HG03432 (cell line): ENCODE measurements at regions not wholly inside any gene's neighbourhood (a gene's known extent, or its start where the extent isn't known, plus 50 kb on each side); places are given as distances from the start of the nearest gene placed in this dataset.
A peak's percentile ranks its signal among the peaks of the same experiment; 100 is the strongest.

Experiments used
- ATAC-seq: cut with Tn5 transposase; IDR thresholded peaks from one replicate; pipeline ENCODE4 v1.9.1; 2021; ENCODE audit warnings: mild to moderate bottlenecking, moderate library complexity; ENCODE audit not compliant: unreplicated experiment

DNA sequence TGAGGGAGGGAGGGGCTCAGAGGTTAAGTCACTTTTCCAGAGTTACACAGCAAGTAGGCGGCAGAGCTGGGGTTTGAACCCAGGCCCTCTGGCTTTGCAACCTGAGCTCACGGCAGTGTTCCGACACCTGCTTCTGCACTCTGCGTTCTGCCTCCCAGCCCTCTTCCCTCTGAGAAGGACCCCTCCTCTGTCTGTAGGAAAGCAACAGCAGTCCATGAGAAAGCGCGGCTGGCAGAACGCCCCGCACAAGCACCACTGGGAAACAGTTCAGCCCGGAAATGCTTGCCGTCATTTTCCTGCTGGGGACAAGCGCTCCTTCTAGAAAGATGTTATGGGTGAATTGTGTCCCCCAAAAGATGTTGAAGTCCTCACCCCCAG lies 241.1 kb downstream of the NPHP4 start:
- ATAC-seq: no peak

DNA sequence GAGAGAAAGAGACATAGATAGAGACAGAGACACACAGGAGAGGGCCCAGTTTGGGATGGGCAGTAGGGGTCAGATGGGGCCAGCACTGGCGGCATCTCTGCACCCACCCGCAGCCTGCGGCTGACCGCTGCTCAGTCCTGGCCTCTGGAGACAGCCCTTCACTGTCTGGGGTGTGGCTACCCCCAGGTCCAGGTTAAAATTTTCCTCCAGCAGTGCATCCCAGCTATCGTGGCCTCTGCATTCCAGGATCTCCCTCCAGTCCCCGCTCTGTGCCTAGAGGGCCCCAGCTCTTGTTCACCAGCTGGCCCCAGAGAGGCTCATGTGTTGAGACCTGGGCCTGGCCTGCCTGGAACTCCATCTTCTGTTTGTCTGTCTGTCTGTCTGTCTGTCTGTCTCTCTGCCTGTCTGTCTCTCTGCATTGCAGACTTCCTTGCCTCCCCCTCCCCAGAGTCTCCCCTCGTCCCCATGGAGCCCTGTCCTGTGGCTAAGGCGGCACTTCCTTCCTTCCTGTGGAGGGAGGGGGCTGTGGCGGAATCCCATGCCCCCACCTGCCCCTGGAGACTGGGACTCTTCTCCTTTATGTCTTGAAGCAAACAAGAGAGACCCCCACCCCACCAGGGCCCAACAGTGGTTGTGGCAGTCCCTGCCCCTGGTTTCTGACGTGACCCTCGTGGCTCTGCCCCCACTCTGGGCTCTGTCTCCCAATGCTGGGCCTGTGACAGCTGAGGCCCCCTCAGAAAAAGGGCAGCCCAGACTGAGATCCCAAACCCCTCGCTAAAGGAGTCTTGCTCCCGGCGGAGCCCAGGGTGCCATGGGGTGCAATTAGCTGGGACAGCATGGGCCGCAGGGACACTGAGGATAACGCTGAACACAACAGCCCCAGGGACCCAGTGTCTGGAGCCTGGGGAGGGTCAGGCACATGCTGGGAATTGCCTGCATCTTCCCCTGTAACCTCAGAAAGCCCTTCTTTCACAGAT lies 241.8 kb downstream of the NPHP4 start:
- ATAC-seq: no peak

DNA sequence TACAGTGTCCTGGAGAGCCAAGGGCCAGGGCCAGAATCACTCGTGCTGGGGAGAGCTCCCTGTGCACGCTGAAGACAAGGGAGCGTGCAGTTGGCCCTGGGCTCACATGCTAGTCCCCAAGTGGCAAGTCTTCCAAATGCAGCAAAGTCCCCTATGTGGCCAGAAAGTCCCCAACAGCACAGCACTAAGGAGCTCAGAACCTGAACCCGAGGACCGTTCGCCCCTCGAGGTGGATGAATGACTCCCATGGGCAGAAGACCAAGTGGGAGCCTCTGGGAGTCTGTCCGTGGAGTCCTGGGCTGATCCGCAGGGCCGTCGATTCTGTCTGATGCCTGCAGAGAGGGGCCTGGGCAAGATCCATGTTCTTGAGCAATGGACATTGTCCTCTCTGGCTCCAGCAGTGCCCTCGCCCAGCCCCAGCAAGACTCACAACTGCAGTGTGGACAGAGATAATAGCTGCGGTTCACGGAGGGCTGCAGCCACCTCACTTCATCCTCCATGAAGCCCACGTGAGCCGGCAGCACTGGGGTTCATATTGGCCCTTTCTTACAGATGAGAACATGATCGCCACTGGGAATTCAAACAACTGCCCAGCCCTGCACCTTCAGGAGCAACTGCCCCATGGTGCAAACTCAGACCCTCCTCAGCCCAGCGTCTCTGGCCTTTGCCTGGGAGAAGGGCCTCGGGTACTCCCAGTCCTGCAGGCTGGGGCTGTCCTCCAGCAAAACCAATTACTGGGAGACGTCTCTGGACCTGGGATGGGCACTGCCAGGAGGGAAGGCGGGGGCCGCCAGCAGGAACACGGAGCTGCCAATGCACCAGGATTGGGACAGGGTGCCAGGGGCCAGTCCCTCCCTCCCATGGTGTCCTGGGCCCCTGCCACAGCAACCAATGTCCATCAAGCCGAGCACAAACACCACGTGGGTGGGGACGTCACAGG lies 243.7 kb downstream of the NPHP4 start:
- ATAC-seq: no peak

DNA sequence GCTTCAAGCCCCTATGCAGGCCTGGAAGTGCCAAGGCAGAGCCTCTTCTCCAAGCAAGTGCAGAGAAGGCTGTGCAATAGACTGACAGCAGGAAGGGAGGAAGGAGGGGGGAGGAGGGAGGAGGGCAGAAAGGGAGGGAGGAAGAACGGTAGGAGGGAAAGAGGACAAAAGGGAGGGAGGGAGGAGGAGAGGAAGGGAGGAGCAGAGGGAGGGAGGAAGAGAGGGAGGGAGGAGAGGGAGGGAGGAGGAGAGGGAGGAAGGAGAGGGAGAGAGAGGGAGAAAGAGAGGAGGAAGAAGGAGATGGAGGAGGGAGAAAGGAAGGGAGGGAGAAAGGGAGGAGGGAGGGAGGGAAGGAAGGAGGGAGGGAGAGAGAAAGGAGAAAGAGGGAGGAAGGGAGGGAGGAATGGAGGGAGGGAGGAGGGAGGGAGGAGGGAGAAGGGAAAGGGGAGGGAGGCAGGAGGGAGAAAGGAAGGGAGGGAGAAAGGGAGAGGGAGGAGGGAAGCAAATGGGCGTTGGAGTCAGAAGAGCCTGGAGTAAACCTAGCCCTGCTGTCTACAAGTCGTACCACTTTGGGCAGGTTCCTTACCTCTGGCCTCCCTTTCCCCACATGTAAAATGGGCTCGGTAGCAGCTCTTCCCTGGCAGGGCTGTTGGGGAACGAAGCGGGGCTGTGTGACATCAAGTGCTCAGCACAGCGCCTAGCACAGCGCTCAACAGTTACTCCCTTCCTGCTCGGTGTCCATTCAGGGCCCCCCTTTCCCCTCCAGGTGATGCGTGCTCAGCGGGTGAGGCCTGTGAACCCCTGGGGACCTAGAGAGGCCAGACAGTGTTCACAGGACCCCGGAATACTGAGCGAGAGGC lies 244.6 kb downstream of the NPHP4 start:
- no peak for ATAC-seq

DNA sequence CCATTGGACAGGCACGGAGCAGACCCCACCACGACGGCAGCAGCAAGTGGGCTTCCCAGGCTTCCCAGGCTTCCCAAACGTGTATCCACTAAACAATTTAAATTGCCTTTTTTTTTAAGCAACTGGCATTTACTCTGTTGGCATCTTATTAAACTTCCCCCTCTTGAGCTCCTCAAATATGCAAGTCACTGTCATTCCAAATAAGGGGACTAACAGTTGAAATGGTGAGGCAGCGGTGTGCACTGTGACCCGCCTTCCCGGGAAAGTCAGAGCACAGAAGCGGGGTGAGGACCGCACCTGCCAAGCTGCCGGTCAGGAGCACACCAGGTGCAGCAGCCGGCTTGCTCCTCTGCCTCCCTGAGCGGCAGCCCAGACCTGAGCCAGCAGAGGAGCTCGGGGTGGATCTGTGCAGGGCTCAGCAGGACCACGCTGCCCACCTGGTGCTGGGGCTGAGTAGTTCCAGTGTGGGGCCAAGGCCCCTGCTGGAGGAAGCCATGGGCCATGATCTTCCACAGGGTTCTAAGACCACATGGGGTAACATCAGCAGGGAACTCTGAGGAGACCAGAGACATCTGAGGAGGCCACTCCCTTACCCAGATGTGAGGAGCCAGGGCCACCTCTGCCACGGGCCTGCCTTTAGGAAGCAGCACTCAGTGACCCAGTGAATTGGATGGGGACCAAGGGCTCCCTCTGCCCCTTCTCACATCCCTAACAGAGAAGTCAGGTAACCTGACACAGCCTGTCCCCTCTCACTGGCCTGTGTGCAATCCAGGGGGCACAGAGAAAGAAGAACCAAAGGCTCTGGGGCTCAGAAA lies 245.4 kb downstream of the NPHP4 start:
- ATAC-seq: no peak

DNA sequence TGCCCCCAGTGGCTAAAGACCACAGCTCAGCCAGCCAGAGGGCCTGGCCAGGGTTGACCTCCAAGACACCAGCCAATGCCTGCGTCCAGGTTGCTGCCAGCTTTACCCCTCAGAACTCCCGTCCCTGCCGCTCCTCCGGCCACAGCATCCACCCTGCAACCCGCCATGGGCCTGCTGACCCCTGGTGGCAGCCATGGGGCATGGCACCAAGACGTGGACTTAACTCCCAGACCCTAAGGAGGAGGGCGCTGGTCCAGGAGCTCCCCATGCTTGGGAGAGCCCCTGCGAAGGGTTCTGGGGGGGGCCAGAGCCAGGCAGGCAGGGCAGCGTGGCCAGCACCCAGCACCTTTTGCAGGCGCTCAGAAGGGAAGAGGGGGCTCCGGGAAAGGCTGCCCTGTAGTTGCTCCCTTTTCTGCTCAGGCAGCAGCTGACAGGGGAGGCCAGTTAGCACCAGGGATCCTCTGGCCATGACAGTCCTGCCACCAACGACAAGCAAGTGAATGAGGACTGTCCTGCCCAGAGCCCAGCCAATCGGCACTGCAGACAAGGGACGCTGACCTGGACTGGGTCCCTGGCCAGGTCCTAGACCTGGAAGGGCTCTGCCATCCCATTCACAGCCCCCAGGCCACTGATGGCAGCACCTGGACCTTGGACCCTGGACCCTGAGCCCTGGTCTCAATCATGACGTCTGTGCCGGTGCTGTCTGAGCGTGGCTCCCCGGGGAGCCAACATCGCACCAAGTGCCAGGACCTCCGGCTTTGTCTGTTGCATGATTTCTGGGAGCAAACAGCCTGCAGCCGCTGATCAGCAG lies 246.2 kb downstream of the NPHP4 start:
- ATAC-seq: peak; percentile 67

DNA sequence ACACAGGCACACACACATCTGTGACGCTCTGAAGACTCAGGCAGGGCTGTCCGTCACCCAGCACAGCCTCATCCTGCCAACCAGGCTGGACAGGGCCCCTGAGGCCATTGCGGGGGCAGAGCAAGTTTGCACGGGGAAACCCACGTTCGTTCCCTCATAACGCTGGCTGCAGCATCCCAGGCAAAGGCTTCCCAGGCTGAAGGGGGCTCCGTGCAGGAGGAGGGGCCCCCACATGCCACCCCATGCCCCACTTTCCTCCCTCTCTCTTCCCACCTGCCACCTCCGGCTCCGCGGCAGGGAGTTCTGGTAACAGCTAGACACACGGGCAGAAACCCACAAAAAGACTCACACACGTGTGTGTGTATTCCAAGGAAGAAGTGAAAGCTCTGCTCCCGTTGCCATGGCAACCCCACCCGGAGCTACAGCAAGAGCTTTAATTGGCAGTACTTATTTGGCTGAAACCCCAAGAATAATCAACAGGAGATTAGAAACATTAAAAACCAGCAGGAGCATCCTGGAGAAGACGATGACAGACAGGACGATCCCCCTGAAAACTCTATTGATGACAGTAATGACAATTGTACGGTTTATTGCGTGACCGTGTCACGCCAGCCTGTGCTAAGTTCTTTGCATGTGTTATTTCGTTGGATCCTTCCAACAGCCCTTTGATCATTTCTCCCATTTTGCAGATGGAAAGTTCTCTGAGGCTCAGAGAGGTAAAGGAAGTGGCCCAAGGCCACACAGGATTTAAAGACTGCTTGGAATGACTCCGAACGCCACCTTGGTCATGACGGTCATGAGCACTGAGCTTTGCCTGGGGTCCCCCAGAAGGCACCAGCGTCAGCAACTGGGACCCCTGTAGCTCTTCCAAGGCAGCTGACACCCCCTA lies 247.1 kb downstream of the NPHP4 start:
- no peak for ATAC-seq

DNA sequence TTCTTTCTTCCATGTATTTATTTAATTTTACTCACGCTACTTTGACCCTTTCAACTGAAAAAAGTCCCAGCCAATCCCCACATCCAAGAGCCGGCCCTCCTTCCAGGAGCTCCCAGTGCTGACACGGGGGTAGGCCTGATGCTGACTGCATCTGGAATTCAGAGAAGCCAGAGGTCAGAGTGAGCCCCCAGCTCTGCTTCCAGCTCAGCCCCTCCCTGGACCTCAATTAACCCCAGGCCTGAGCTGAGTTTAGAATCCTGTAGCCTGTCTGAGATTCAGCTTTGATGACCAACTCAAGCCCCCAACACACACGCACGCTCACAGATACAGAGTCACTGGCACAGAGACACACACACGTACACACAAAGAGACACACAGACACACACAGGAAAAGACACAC lies 247.9 kb downstream of the NPHP4 start:
- ATAC-seq: no peak

DNA sequence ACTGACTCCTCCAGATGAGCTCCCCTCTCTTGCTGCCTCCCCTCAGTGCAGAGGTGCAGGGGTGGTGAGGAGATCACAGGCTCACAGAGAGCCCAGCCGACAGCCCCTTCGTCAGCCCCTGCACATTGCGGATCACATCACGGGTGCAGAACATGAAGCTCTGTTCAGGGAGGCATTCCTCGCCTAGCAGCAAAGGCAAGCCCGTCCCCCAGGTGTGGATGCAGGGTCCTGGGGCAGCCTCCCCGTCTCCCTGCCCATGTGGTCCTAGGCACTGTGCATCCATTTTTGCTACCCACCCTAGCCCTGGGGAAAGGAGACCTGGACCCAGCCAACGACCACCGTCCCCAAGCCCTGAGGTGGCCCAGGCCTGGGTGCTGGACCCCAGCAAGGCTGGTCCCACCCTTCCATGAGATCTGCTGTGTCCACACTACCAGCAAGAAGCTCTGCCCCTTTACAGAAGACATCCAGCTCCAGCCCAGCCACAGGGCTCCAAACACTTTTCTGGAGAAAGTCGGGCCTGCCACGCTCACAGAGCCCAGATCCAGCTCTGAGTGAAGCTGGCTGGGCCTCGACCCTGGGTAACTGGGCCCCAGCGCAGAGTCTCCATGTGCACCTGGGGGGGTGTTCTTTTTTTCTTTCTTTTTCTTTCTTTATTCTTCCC lies 248.7 kb downstream of the NPHP4 start:
- no peak for ATAC-seq

DNA sequence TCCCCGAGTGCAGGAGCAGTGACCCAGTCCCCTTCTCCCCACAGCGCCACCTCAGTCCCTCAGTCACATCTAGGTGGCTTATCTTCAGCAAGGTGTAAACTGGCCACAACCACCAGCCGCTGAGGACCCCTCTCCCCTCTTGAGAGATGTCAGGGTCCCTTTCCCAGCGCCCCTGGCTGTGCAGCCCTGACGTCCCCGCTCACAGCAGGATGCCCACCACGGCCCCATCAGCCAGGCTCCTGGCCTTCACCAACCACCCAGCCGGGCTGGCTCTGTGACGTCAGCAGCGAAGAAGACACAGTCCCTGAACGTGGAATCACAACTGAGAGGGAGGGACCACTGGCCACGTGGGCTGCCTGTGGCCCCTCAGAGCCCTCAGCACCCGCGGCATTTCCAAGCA lies 249.4 kb downstream of the NPHP4 start:
- ATAC-seq: no peak

DNA sequence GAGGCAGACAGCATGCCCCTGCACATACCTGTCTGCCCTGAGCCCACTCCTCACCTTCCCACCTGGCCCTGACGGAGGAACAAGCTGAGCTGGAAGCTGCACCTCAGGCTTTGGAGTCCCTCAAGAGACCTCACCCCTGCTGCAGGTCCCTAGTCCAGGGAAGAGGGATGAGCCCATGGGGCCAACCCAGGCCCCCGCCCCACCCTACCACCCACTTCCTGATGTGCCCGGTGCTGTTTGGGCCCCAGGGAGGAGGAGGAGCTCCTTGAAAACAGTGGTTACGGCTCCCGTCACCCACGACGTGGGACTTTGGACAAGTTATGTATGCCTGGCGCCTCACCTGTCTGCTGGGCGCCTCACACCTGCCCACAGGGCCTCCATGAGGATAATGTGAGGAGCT lies 250.2 kb downstream of the NPHP4 start:
- no peak for ATAC-seq

DNA sequence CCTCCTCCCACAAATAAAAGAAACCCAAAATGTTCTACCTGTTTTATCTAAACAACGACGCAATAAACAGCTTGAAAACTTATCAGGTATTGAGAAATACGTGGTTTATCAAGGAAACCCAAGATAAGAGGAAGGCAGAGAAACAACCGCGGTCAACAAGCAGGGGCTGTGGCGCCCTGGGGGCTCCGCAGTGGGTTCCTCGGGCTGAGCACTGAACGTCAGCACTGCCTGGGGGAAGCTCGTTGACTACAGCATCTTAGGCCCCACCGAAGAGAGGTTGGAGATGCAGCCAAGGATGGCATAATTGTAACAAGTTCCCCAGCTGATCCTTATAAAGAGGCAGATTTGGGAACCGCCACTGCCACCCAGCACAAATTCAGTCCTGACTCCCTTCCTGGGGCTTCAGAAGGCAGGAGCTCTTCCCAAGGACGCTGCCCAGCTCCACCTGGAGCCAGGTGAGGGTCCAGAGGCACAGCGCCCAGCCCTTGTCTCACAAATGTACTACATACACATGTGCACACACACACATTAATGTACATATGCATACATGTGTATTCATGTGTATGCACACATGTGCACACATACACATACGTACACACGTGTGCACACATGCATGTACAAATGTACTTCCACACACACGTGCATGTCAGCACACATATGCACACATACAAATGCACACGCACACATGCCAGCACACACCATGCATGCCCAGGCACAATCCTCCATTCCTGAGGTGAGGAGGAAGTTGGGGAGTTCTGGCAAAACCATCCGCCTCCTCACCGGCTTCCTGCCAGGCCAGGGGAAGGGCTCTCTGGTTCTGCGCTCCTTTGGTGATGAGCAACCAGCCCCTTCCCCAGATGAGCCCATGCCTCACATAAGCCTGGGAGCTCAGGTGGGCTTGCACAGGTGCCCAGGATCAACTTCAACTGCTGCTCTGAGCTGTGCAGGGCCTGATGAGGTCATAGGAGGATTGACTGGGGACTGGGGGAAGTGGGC lies 251.1 kb downstream of the NPHP4 start:
- ATAC-seq: no peak

DNA sequence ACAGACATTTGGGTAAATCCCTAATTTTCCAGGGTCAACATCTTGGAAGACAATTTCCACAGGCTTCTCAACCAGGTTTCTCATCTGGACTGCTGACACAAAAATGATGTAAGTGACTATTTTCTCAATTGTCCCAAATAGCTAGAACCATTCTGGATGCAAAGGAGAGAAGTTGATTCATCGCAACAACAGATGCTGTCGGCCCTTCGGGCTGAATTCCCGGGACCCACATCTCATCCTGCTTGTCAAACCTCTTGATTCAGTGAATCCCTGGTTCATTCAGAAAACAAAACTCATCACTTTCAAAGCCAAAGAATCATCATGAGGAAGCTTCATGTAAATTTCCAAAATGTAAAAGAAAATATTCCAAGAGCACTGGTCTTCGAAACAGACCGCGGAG lies 251.8 kb downstream of the NPHP4 start:
- ATAC-seq: no peak

DNA sequence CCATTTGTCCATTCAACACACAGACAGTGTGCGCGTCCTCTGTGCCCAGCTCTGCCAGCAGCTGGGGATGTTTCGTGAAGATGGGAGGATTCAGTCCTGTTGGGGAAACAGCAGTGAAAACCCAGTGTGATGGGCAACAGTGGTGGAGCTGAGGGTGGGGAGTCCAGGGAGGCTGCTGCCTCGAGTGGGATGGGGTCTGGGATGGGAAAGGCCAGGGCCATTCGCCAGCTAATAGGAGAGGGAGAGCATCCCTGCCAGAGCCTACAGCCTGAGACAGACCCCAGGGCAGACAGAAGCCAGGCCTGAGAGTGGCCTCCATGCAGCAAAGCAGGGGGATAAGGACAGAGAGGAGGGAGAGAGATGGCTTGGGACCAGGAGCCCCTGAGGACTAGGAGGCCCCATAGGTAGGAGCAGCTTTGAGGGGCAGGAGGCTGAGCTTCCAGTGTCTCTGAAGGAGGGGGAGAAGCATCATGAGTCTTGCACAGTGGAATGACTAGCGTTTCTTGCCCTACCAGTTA lies 252.6 kb downstream of the NPHP4 start:
- ATAC-seq: no peak

DNA sequence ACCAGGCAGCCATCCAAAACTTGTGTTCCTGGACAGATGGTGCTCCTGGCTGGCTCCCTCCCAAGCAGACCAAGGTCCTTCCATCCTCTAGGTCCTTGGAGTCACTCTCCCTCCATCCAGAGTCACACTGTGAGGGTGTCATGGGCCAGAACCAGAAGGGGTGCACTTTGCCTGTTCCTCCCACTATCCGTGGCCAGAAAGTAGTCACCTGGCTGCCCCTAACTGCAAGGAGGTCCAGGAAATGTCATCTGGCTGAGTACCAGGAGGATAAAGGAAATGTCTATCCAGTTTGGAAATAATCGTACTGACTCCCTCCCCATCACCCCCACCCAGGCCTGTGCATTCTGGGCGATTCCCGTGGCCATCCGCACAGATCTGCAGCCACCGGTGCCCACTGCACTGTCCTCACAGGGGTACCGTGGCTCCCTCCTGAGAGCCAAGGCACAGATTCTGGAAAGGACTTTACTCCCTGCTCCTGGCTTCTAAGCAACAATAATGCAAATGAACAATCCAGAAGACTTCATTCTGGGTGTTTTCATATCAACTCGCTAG lies 253.2 kb downstream of the NPHP4 start:
- no peak for ATAC-seq

DNA sequence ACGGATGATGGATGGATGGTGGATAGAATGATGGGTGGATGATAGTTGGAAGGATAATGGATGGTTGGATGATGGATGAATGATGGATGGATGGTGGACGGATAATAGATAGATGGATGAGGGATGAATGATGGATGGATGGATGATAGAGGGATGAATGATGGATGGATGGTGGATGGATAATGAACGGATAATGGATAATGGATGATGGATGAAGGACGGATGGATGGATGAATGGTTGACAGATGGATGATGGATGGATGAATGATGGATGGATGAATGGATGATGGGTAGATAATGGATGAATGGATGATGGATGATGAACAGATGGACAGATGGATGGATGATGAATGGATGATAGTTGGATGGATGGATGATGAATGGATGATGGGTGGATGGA lies 255.1 kb downstream of the NPHP4 start:
- ATAC-seq: no peak
